H1 (cell line): ENCODE measurements at regions not wholly inside any gene's neighbourhood (a gene's known extent, or its start where the extent isn't known, plus 50 kb on each side); places are given as distances from the start of the nearest gene placed in this dataset.

Experiments used
- CTCF ChIA-PET: fragments of 300-600 bp; sonication (Branson Sonifier 250); formaldehyde crosslinking; loops from one replicate; lab custom pipeline; 2021; ENCODE audit not compliant: partially characterized antibody; lab: Charles Lee
- POLR2A ChIA-PET: fragments of 300-600 bp; sonication (Branson Sonifier 250); formaldehyde crosslinking; loops from one replicate; lab custom pipeline; 2021; ENCODE audit warnings: inconsistent platforms; ENCODE audit not compliant: partially characterized antibody; lab: Charles Lee
- DNase-seq, 2 experiments: peaks; one replicate each; pipeline versions ENCODE4 v3.0.0 to v3.0.0-alpha.2; 2010 to 2022; ENCODE audit warnings: low spot score in 2 of 2, low read depth in 1 of 2, mixed read lengths in 1 of 2
- FAIRE-seq: peaks from 2 replicates; lab custom pipeline; 2011; peaks lifted over from hg19 to GRCh38; lab: Jason Lieb, UNC
- H2AFZ ChIP-seq: 2 replicates; pipeline ENCODE4 v1.8.1; 2012; ENCODE audit warnings: low read length, inconsistent platforms
- H2AK5ac ChIP-seq: 2 replicates; pipeline ENCODE4 v1.6.1; 2013; ENCODE audit warnings: low read depth, low read length
- H2BK120ac ChIP-seq: replicated peaks from 2 replicates; pipeline ENCODE3; 2013; ENCODE audit warnings: low read depth, low read length, inconsistent platforms
- H2BK12ac ChIP-seq: 2 replicates; pipeline ENCODE4 v1.6.1; 2013; ENCODE audit warnings: low read depth, low read length
- H2BK15ac ChIP-seq: 2 replicates; pipeline ENCODE4 v1.6.1; 2013; ENCODE audit warnings: low read length
- H2BK20ac ChIP-seq: 2 replicates; pipeline ENCODE4 v1.6.1; 2013; ENCODE audit warnings: low read length
- H2BK5ac ChIP-seq: 2 replicates; pipeline ENCODE4 v1.6.1; 2013; ENCODE audit warnings: low read depth, low read length
- H3K14ac ChIP-seq: 2 replicates; pipeline ENCODE4 v1.6.1; 2013; ENCODE audit warnings: inconsistent platforms; ENCODE audit not compliant: insufficient read length
- H3K18ac ChIP-seq: 2 replicates; pipeline ENCODE4 v1.6.1; 2013; ENCODE audit warnings: low read length; ENCODE audit errors: extremely low read depth
- H3K23ac ChIP-seq: 2 replicates; pipeline ENCODE4 v1.6.1; 2013; ENCODE audit warnings: inconsistent platforms; ENCODE audit not compliant: insufficient read length
- H3K23me2 ChIP-seq: 2 replicates; pipeline ENCODE4 v1.6.1; 2013; ENCODE audit warnings: low read depth, low read length
- H3K27ac ChIP-seq: 2 replicates; pipeline ENCODE4 v1.6.1; 2011; ENCODE audit warnings: low read depth, low read length, inconsistent platforms
- H3K27me3 ChIP-seq, 4 experiments: replicated peaks in 1 of 4; 1 replicate in 1 of 4; 2 replicates in 3 of 4; pipeline versions ENCODE4 v1.6.1 to v1.8.1; 2011 to 2013; ENCODE audit warnings: low read length in 3 of 4, mild to moderate bottlenecking in 3 of 4, inconsistent platforms in 2 of 4, mixed read lengths in 2 of 4, moderate library complexity in 1 of 4; ENCODE audit not compliant: control insufficient read depth in 3 of 4, insufficient read depth in 3 of 4; ENCODE audit errors: extremely low read depth in 1 of 4
- H3K36me3 ChIP-seq, 4 experiments: 2 replicates each; pipeline versions ENCODE4 v1.6.1 to v1.8.1; 2011 to 2013; ENCODE audit warnings: mild to moderate bottlenecking in 4 of 4, low read length in 3 of 4, moderate library complexity in 2 of 4, control low read depth in 1 of 4, inconsistent platforms in 1 of 4; ENCODE audit not compliant: insufficient read depth in 4 of 4, control insufficient read depth in 2 of 4
- H3K4ac ChIP-seq: replicated peaks from 2 replicates; pipeline ENCODE3; 2013; ENCODE audit warnings: low read length, low read depth, mixed read lengths, inconsistent platforms; ENCODE audit not compliant: insufficient read length
- H3K4me1 ChIP-seq, 4 experiments: replicated peaks in 1 of 4; 1 replicate in 1 of 4; 2 replicates in 3 of 4; pipeline versions ENCODE4 v1.6.1 to v1.8.1; 2011 to 2013; ENCODE audit warnings: low read length in 3 of 4, inconsistent platforms in 2 of 4, mixed read lengths in 1 of 4; ENCODE audit not compliant: insufficient read depth in 4 of 4, control insufficient read depth in 3 of 4
- H3K4me2 ChIP-seq, 2 experiments: 2 replicates each; pipeline versions ENCODE4 v1.6.1 to v1.8.1; 2011 to 2013; ENCODE audit warnings: low read depth in 2 of 2, low read length in 2 of 2, control low read depth in 1 of 2, inconsistent platforms in 1 of 2, mild to moderate bottlenecking in 1 of 2; ENCODE audit not compliant: insufficient read depth in 1 of 2
- H3K4me3 ChIP-seq, 4 experiments: fragments of 200-600, 300-600 bp in 1 of 4; sonication (generic), shearing (Covaris generic), sonication (Bioruptor Twin) in 1 of 4; 2 replicates each; pipeline versions ENCODE4 v1.5.1 to v1.8.1; 2011 to 2016; ENCODE audit warnings: low read length in 4 of 4, low read depth in 3 of 4, control low read depth in 2 of 4, inconsistent platforms in 2 of 4, mild to moderate bottlenecking in 2 of 4, mixed read lengths in 1 of 4, moderate library complexity in 1 of 4; ENCODE audit not compliant: insufficient read depth in 2 of 4; ENCODE audit errors: extremely low read depth in 1 of 4
- H3K56ac ChIP-seq: replicated peaks from 2 replicates; pipeline ENCODE3; 2013; ENCODE audit warnings: low read depth, mild to moderate bottlenecking, mixed read lengths, low read length, inconsistent platforms; ENCODE audit not compliant: insufficient read length
- H3K79me1 ChIP-seq: 2 replicates; pipeline ENCODE4 v1.6.1; 2013; ENCODE audit warnings: low read depth, low read length, control low read depth
- H3K79me2 ChIP-seq, 2 experiments: 2 replicates each; pipeline versions ENCODE4 v1.6.1 to v1.8.1; 2012 to 2013; ENCODE audit warnings: low read length in 2 of 2, mild to moderate bottlenecking in 2 of 2, inconsistent platforms in 1 of 2; ENCODE audit not compliant: insufficient read depth in 2 of 2, control insufficient read depth in 1 of 2
- H3K9ac ChIP-seq, 4 experiments: replicated peaks in 1 of 4; 1 replicate in 1 of 4; 2 replicates in 3 of 4; pipeline versions ENCODE4 v1.6.1 to v1.8.1; 2011 to 2013; ENCODE audit warnings: low read depth in 3 of 4, low read length in 3 of 4, control low read depth in 2 of 4, mild to moderate bottlenecking in 2 of 4, moderate library complexity in 2 of 4, inconsistent platforms in 1 of 4; ENCODE audit errors: extremely low read depth in 1 of 4
- H3K9me3 ChIP-seq, 2 experiments: 2 replicates each; pipeline versions ENCODE4 v1.6.1 to v1.8.1; 2012 to 2013; ENCODE audit warnings: mild to moderate bottlenecking in 2 of 2, moderate library complexity in 2 of 2, control low read depth in 1 of 2, inconsistent platforms in 1 of 2, low read depth in 1 of 2, low read length in 1 of 2, mixed read lengths in 1 of 2; ENCODE audit not compliant: insufficient read depth in 2 of 2
- H4K20me1 ChIP-seq, 2 experiments: replicated peaks in 1 of 2; 2 replicates each; pipeline versions ENCODE3 to v1.8.1; 2011 to 2013; ENCODE audit warnings: inconsistent platforms in 2 of 2, low read length in 2 of 2, mild to moderate bottlenecking in 1 of 2; ENCODE audit not compliant: insufficient read depth in 2 of 2, control insufficient read depth in 1 of 2
- H4K5ac ChIP-seq: 2 replicates; pipeline ENCODE4 v1.6.1; 2013; ENCODE audit warnings: low read length, low read depth, mixed read lengths, inconsistent platforms; ENCODE audit not compliant: insufficient read length
- H4K8ac ChIP-seq: 2 replicates; pipeline ENCODE4 v1.8.0; 2013; ENCODE audit warnings: mild to moderate bottlenecking, moderate library complexity, low read length, inconsistent platforms; ENCODE audit not compliant: insufficient read depth; ENCODE audit errors: extremely low read depth
- H4K91ac ChIP-seq: replicated peaks from 2 replicates; pipeline ENCODE3; 2013; ENCODE audit warnings: low read length, mixed read lengths, inconsistent platforms; ENCODE audit not compliant: insufficient read length
- CEBPB ChIP-seq: IDR thresholded peaks from 2 replicates; pipeline ENCODE4 v1.6.1; 2012; ENCODE audit warnings: low read depth, low read length
- CREB1 ChIP-seq: IDR thresholded peaks from 2 replicates; pipeline ENCODE4 v1.6.1; 2012; ENCODE audit warnings: inconsistent platforms
- GTF2F1 ChIP-seq: IDR thresholded peaks from 2 replicates; pipeline ENCODE4 v1.6.1; 2012; ENCODE audit warnings: low read depth, low read length, improper control_type of control experiment, borderline replicate concordance
- HDAC2 ChIP-seq, 2 experiments: fragments of 300-600 bp in 1 of 2; sonication (generic) in 1 of 2; IDR thresholded peaks; 2 replicates each; pipeline ENCODE4 v1.6.1; 2011 to 2012; ENCODE audit warnings: low read depth in 2 of 2, low read length in 2 of 2, mild to moderate bottlenecking in 2 of 2, moderate library complexity in 2 of 2, borderline replicate concordance in 1 of 2, inconsistent platforms in 1 of 2
- JUND ChIP-seq: IDR thresholded peaks from 2 replicates; pipeline ENCODE4 v1.6.1; 2011; ENCODE audit warnings: mild to moderate bottlenecking, improper control_type of control experiment, low read length
- KDM4A ChIP-seq: IDR thresholded peaks from one replicate; pipeline ENCODE4 v1.7.1; 2012; ENCODE audit warnings: low read depth, mild to moderate bottlenecking, moderate library complexity, low read length, inconsistent platforms; ENCODE audit not compliant: severe bottlenecking
- PHF8 ChIP-seq: fragments of 200-600 bp; sonication (generic); conservative IDR thresholded peaks from 2 replicates; pipeline ENCODE4 v1.7.1; 2012; ENCODE audit warnings: low read depth, mild to moderate bottlenecking, inconsistent platforms, low read length, moderate library complexity
- RFX5 ChIP-seq: IDR thresholded peaks from 2 replicates; pipeline ENCODE4 v1.6.1; 2011; ENCODE audit warnings: low read depth, low read length, improper control_type of control experiment, borderline replicate concordance
- SAP30 ChIP-seq: fragments of 300-600 bp; sonication (generic); IDR thresholded peaks from 2 replicates; pipeline ENCODE4 v1.7.1; 2012; ENCODE audit warnings: low read length, moderate library complexity, mild to moderate bottlenecking, inconsistent platforms; ENCODE audit not compliant: insufficient read depth, insufficient replicate concordance
- TBP ChIP-seq: IDR thresholded peaks from 2 replicates; pipeline ENCODE4 v1.6.1; 2011; ENCODE audit warnings: low read depth, low read length, improper control_type of control experiment
- WGBS, 2 experiments: shearing (Covaris generic) in 1 of 2; methylation state at CpG; one replicate each; pipeline versions ENCODE4 v1.1.6 to v1.1.7; 2013 to 2015; ENCODE audit warnings: low lambda C conversion rate in 2 of 2, mixed read lengths in 2 of 2, inconsistent platforms in 1 of 2, low coverage in 1 of 2, missing lambda C conversion rate in 1 of 2; ENCODE audit not compliant: insufficient replicate concordance in 2 of 2, insufficient coverage in 1 of 2, insufficient read length in 1 of 2; ENCODE audit errors: extremely low coverage in 1 of 2, missing lambda C conversion rate in 1 of 2; 5-methylcytosine and 5-hydroxymethylcytosine counted together
- TF ChIP-seq, protein P1 (sequence below): IDR thresholded peaks from 2 replicates; pipeline ENCODE4 v1.6.1; 2012; ENCODE audit warnings: low read length, inconsistent platforms

DNA sequence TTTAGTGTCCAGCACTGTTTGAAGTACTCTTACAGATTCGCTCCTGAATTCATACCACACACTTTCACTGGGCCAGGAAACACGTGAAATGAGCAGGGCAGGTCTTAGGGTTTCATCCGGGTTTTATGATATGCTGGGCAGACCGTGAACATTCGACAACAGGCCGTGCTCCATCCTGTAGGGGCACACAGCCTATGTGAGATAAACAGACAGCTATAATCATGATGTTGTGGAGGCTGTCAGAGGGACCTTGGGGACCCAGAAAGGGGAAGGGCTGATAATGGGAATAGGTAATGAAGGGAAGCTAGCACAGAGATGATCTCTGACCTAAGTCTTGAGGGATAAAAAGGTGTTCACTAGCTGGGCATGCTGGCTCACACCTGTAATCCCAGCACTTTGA is 110.4 kb downstream of the RIN2 start (continued):
- TF ChIP-seq CREB1: no peak

DNA sequence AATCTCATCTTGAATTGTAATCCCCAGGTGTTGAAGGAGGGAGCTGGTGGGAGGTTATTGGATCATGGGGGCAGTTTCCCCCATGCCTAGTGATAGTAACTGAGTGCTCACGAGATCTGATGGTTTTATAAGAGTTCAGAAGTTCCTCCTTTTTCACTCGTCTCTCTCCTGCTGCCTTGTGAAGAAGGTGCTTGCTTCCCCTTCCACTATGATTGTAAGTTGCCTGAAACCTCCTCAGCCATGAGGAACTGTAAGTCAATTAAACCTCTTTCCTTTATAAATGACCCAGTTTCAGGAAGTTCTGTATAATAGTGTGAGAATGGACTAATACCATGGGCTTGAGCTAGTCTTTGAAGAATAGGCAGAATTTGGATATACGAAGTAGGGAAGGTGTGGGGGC is 113.9 kb downstream of the RIN2 start:
- no peak overlapping the region for H2BK12ac ChIP-seq
- H2BK120ac ChIP-seq: no peak overlapping the region
- no peak overlapping the region for H2BK15ac ChIP-seq
- H4K20me1 ChIP-seq: no peaks in the 10 kb centered on the region
- H3K23me2 ChIP-seq: no peaks in the 10 kb centered on the region
- H3K14ac ChIP-seq: no peak overlapping the region
- no peak overlapping the region for H4K91ac ChIP-seq
- FAIRE-seq (no peak), DNase-seq (no peak)
- no peaks in the 10 kb centered on the region for H3K36me3 ChIP-seq
- H3K9me3 ChIP-seq: no peaks in the 10 kb centered on the region; a peak in 2 of 4 replicates
- no peak overlapping the region for H3K4me3 ChIP-seq
- H3K4me1 ChIP-seq: no peaks in the 10 kb centered on the region; a peak in 1 of 7 replicates
- no peak overlapping the region for H3K23ac ChIP-seq
- no peak overlapping the region for H2AK5ac ChIP-seq
- no peak overlapping the region for H3K4ac ChIP-seq
- H3K18ac ChIP-seq: no peak overlapping the region
- H3K4me2 ChIP-seq: no peak overlapping the region
- H2BK5ac ChIP-seq: no peak overlapping the region
- CTCF ChIA-PET: interaction anchor here (0.7 to 1.2 kb wide), 2 partner anchors 26 to 210 kb away, joined by 3 read pairs; no protein-coding TSS in a partner anchor
- H4K5ac ChIP-seq: no peak overlapping the region
- H3K79me1 ChIP-seq: no peaks in the 10 kb centered on the region
- no peak overlapping the region for H3K27ac ChIP-seq
- H3K27me3 ChIP-seq: no peaks in the 10 kb centered on the region
- no peak overlapping the region for H3K9ac ChIP-seq
- H4K8ac ChIP-seq: no peak overlapping the region
- 87% methylated on average over 3 of the region's 3 CpGs; no CpG with 5 or more reads in 1 of the 2 experiments for WGBS, 2 experiments
- no peak overlapping the region for H3K56ac ChIP-seq
- H2BK20ac ChIP-seq: no peak overlapping the region
- no peaks in the 10 kb centered on the region for H3K79me2 ChIP-seq
- POLR2A ChIA-PET: no interaction called here
- no peak overlapping the region for H2AFZ ChIP-seq
- TF ChIP-seq JUND (no peak), SAP30 (no peak), CEBPB (no peak), HDAC2 (IDR thresholded peaks at IDR 0.05; ENCODE audit: borderline replicate concordance in 1 of 2, low read depth in 2 of 2, low read length in 2 of 2) (no peak), TBP (no peak), KDM4A (no peak), GTF2F1 (no peak), RFX5 (no peak), PHF8 (no peak)
- TF ChIP-seq, protein P1, sequence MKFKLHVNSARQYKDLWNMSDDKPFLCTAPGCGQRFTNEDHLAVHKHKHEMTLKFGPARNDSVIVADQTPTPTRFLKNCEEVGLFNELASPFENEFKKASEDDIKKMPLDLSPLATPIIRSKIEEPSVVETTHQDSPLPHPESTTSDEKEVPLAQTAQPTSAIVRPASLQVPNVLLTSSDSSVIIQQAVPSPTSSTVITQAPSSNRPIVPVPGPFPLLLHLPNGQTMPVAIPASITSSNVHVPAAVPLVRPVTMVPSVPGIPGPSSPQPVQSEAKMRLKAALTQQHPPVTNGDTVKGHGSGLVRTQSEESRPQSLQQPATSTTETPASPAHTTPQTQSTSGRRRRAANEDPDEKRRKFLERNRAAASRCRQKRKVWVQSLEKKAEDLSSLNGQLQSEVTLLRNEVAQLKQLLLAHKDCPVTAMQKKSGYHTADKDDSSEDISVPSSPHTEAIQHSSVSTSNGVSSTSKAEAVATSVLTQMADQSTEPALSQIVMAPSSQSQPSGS: no peak
